AG04450 (cell line): ENCODE measurements at regions not wholly inside any gene's neighbourhood (a gene's known extent, or its start where the extent isn't known, plus 50 kb on each side); places are given as distances from the start of the nearest gene placed in this dataset.
"Not testable (repeated sequence)": the region's sequence is repeated elsewhere in the genome, so short reads cannot be mapped to it uniquely, and the experiment has no call there.

Source experiments
- CTCF ChIA-PET: fragments of 300-600, 350-600 bp; formaldehyde crosslinking; extraction: SDS; loops from one replicate; lab custom pipeline; 2022; ENCODE audit warnings: antibody characterized with exemption, inconsistent platforms; lab: Charles Lee
- POLR2A ChIA-PET: fragments of 350-600 bp; formaldehyde crosslinking; extraction: SDS; loops from one replicate; lab custom pipeline; 2021; ENCODE audit warnings: antibody characterized with exemption, inconsistent platforms; lab: Yijun Ruan, JAX
- DNase-seq: peaks from one replicate; pipeline ENCODE4 v3.0.0-alpha.2; 2011; ENCODE audit warnings: low read depth, low spot score
- H3K27ac ChIP-seq: one replicate; pipeline ENCODE4 v1.5.1; 2012; ENCODE audit warnings: low read depth, low read length, control low read depth
- H3K27me3 ChIP-seq: one replicate; pipeline ENCODE4 v1.6.0; 2012; ENCODE audit warnings: low read length; ENCODE audit not compliant: control insufficient read depth, insufficient read depth
- H3K4me3 ChIP-seq: 2 replicates; pipeline ENCODE4 v1.5.1; 2011; ENCODE audit warnings: mild to moderate bottlenecking, low read depth, low read length, control low read depth
- H3K9me3 ChIP-seq: 2 replicates; pipeline ENCODE4 v1.5.1; 2012; ENCODE audit warnings: low read length; ENCODE audit not compliant: control insufficient read depth, insufficient read depth
- CTCF ChIP-seq: IDR thresholded peaks from 2 replicates; pipeline ENCODE4 v1.5.1; 2011; ENCODE audit warnings: low read depth, low read length, control low read depth, inconsistent platforms

DNA sequence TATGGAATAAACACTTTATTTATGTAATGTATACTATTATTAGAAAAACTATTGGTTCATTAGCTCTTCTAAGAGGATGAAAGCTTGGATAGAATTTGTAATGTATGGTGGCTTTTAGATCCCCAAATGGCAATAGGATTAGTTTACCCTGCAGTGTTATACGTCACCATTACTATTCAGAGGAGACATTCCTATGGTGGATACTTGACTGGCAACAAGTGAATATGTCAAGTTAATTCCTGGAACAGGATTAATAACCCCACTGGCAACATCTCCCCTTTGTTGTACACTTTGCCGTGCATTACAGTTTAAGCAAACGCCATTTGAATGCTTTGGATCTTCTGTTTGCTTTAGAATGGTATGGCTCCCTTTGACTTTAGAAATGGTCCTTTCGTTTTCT is 420.3 kb downstream of the FAM47B start:
- no peaks in the 10 kb centered on the region for H3K9me3 ChIP-seq
- no peak for DNase-seq
- CTCF ChIA-PET = no interaction called here
- H3K27me3 ChIP-seq = no peaks in the 10 kb centered on the region
- TF ChIP-seq CTCF = no peak
- POLR2A ChIA-PET = no interaction called here
- H3K27ac ChIP-seq = no peak overlapping the region
- H3K4me3 ChIP-seq = no peak overlapping the region

- POLR2A ChIA-PET = no interaction called here
Observed at GRCh38 chrX:35374116-35374515, 424.0 kb upstream of the MAGEB16 start.

GRCh38 chrX:35380808-35381700 is 417.1 kb upstream of the MAGEB16 start:
- Histone ChIP-seq H3K4me3 (no peak overlapping the region), H3K9me3 (no peaks in the 10 kb centered on the region), H3K27me3 (no peaks in the 10 kb centered on the region), H3K27ac (no peak overlapping the region)
- DNase-seq = no peak
- ChIA-PET POLR2A (no interaction called here), CTCF (interaction anchor here (0.6 to 1.3 kb wide), 2 partner anchors 35 to 364 kb away, joined by 3 read pairs; no protein-coding TSS in a partner anchor)
- peak; percentile 45 for TF ChIP-seq CTCF

More at GRCh38 chrX:35374116-35374515, 424.0 kb upstream of the MAGEB16 start:
- H3K4me3 ChIP-seq = no peak overlapping the region
- H3K27ac ChIP-seq = no peak overlapping the region
- CTCF ChIA-PET = interaction anchor here (0.6 kb wide), 1 partner anchor 478 kb away, joined by 3 read pairs; no protein-coding TSS in a partner anchor
- no peak for DNase-seq
- H3K9me3 ChIP-seq = no peaks in the 10 kb centered on the region
- H3K27me3 ChIP-seq = no peaks in the 10 kb centered on the region
- TF ChIP-seq CTCF = no peak

GRCh38 chrX:35381709-35382108 is 416.4 kb upstream of the MAGEB16 start:
- CTCF ChIA-PET, H3K27me3 ChIP-seq, H3K27ac ChIP-seq, DNase-seq, POLR2A ChIA-PET, H3K9me3 ChIP-seq, H3K4me3 ChIP-seq: not testable (repeated sequence)

DNA sequence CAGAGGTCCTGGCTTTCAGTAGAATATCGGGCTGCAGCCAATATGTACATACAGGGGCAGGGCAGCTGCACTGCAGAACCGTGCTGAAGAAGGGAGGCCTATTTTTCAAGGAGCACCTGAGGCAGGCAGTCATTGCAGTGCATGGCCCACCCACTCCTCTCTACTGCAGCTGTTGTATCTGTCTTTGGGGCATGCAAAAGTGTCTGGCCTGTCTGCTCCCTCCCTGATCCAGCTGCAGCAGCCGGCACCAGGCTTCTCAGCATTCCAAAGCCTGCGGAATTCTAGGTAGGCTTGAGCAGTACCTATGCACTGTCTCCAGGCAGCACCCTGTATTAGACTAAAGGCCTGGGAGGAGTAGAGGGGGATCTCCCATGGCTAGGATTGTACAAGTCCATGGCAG is 415.2 kb upstream of the MAGEB16 start:
- no peak for TF ChIP-seq CTCF
- CTCF ChIA-PET = no interaction called here
- Histone ChIP-seq H3K4me3 (no peak overlapping the region), H3K9me3 (no peaks in the 10 kb centered on the region), H3K27me3 (no peaks in the 10 kb centered on the region), H3K27ac (no peak overlapping the region)
- POLR2A ChIA-PET = no interaction called here
- DNase-seq = no peak
